Panc1 (cell line): ENCODE measurements at regions not wholly inside any gene's neighbourhood (a gene's known extent, or its start where the extent isn't known, plus 50 kb on each side); places are given as distances from the start of the nearest gene placed in this dataset.

Experiments used
- ATAC-seq: fragments of 200-7000 bp; cut with Tn5 transposase; 2 replicates; pipeline ENCODE4 v1.9.1; 2020; ENCODE audit warnings: mild to moderate bottlenecking, moderate library complexity
- BruUV-seq: library from RNA; stranded (reverse); fragments of 400-500 nt; replicated peaks from 2 replicates; lab custom pipeline; 2021; lab: Mats Ljungman, UMichigan
- CTCF ChIA-PET: fragments of 300-600 bp; sonication (Branson Sonifier 250); formaldehyde crosslinking; loops from one replicate; lab custom pipeline; 2022; ENCODE audit warnings: antibody characterized with exemption; lab: Charles Lee
- POLR2A ChIA-PET: fragments of 300-600 bp; sonication (Branson Sonifier 250); formaldehyde crosslinking; loops from one replicate; lab custom pipeline; 2022; ENCODE audit warnings: antibody characterized with exemption; lab: Charles Lee
- DNase-seq: peaks from one replicate; pipeline ENCODE4 v3.0.0-alpha.2; 2010; ENCODE audit warnings: low read depth, low spot score
- H3K27ac ChIP-seq: 2 replicates; pipeline ENCODE4 v1.5.1; 2011; ENCODE audit warnings: mild to moderate bottlenecking, low read length, inconsistent platforms
- H3K27me3 ChIP-seq: fragments of 200-500 bp; sonication (Bioruptor generic); 2 replicates; pipeline ENCODE4 v1.6.0; 2014; ENCODE audit warnings: low read length, inconsistent platforms; ENCODE audit not compliant: control insufficient read depth, insufficient read depth
- H3K36me3 ChIP-seq: fragments of 200-500 bp; sonication (Bioruptor generic); 2 replicates; pipeline ENCODE4 v1.5.1; 2014; ENCODE audit warnings: inconsistent platforms, mild to moderate bottlenecking, low read length, moderate library complexity; ENCODE audit not compliant: control insufficient read depth, insufficient read depth
- H3K4me1 ChIP-seq: 2 replicates; pipeline ENCODE4 v1.5.1; 2011; ENCODE audit warnings: inconsistent platforms, mild to moderate bottlenecking, low read length, moderate library complexity; ENCODE audit not compliant: control insufficient read depth, insufficient read depth
- H3K4me3 ChIP-seq, 2 experiments: 2 replicates each; pipeline ENCODE4 v1.5.1; 2011 to 2012; ENCODE audit warnings: low read depth in 2 of 2, low read length in 2 of 2, mild to moderate bottlenecking in 2 of 2, inconsistent platforms in 1 of 2, moderate library complexity in 1 of 2
- H3K9me3 ChIP-seq: fragments of 200-500 bp; sonication (Bioruptor generic); 2 replicates; pipeline ENCODE4 v1.5.1; 2014; ENCODE audit warnings: low read depth, mild to moderate bottlenecking, inconsistent platforms, low read length, moderate library complexity; ENCODE audit not compliant: control insufficient read depth, insufficient read depth
- CTCF ChIP-seq: fragments of 450-650 bp; IDR thresholded peaks from 2 replicates; pipeline ENCODE4 v1.5.1; 2017; ENCODE audit warnings: mild to moderate bottlenecking
- POLR2AphosphoS5 ChIP-seq: IDR thresholded peaks from 2 replicates; pipeline ENCODE4 v1.6.1; 2012; ENCODE audit warnings: mild to moderate bottlenecking, low read depth, low read length, moderate library complexity
- REST ChIP-seq, 2 experiments: IDR thresholded peaks; 2 replicates each; pipeline ENCODE4 v1.6.1; 2011 to 2012; ENCODE audit warnings: low read depth in 2 of 2, control low read depth in 1 of 2, low read length in 1 of 2, mild to moderate bottlenecking in 1 of 2, moderate library complexity in 1 of 2; ENCODE audit not compliant: insufficient read depth in 1 of 2
- SIN3A ChIP-seq: IDR thresholded peaks from 2 replicates; pipeline ENCODE4 v1.6.1; 2012; ENCODE audit warnings: low read depth, mild to moderate bottlenecking, low read length, moderate library complexity, borderline replicate concordance; ENCODE audit not compliant: insufficient read depth
- TCF7L2 ChIP-seq: IDR thresholded peaks from 2 replicates; pipeline ENCODE4 v1.6.1; 2011; ENCODE audit warnings: mild to moderate bottlenecking, low read depth, low read length, inconsistent platforms
- in situ Hi-C: cut with HindIII; loops from 2 replicates; pipeline ENCODE4 v1.10.0; 2016; ENCODE audit warnings: low sequenced_read_pairs, low pct_unique_long_range_greater_than_20kb
- intact Hi-C: fragments of 100-400 bp; cut with micrococcal nuclease; formaldehyde crosslinking; loops from one replicate; pipeline ENCODE4 v1.10.0; 2022; ENCODE audit not compliant: unreplicated experiment

GRCh38 chrX:39718981-39719380 lies 378.8 kb downstream of the BCOR start:
- CTCF ChIA-PET: no interaction called here
- ATAC-seq: no peak

GRCh38 chrX:39720945-39721344 lies 376.8 kb downstream of the BCOR start:
- H3K27me3 ChIP-seq: no peaks in the 10 kb centered on the region
- no TSS peak for BruUV-seq
- no peak overlapping the region for H3K27ac ChIP-seq
- TF ChIP-seq POLR2AphosphoS5 (no peak), REST (IDR thresholded peaks at IDR 0.05; ENCODE audit: insufficient read depth in 1 of 2, low read depth in 2 of 2, low read length in 1 of 2) (no peak), SIN3A (no peak), CTCF (no peak), TCF7L2 (no peak)
- H3K9me3 ChIP-seq: no peaks in the 10 kb centered on the region
- CTCF ChIA-PET: interaction anchor here (0.6 kb wide), 1 partner anchor 15 kb away, joined by 3 read pairs; no protein-coding TSS in a partner anchor
- POLR2A ChIA-PET: no interaction called here
- H3K36me3 ChIP-seq: no peaks in the 10 kb centered on the region
- no peaks in the 10 kb centered on the region for H3K4me1 ChIP-seq
- ATAC-seq (no peak), DNase-seq (no peak)
- in situ Hi-C loops: no loop called here
- intact Hi-C loops: no loop called here
- H3K4me3 ChIP-seq: no peak overlapping the region

More at GRCh38 chrX:39718981-39719380, 378.8 kb downstream of the BCOR start:
- no peaks in the 10 kb centered on the region for H3K27me3 ChIP-seq
- in situ Hi-C loops (no loop called here), intact Hi-C loops (no loop called here)
- no peak overlapping the region for H3K27ac ChIP-seq
- TF ChIP-seq REST (IDR thresholded peaks at IDR 0.05; ENCODE audit: insufficient read depth in 1 of 2, low read depth in 2 of 2, low read length in 1 of 2) (no peak), CTCF (no peak), TCF7L2 (no peak), SIN3A (no peak), POLR2AphosphoS5 (no peak)
- H3K9me3 ChIP-seq: no peaks in the 10 kb centered on the region
- no peak overlapping the region for H3K4me3 ChIP-seq
- DNase-seq: no peak
- no TSS peak for BruUV-seq
- no peaks in the 10 kb centered on the region for H3K36me3 ChIP-seq
- POLR2A ChIA-PET: no interaction called here
- H3K4me1 ChIP-seq: no peaks in the 10 kb centered on the region
